Activated CD8-positive, alpha-beta memory T cell treated with anti-CD3 and anti-CD28 coated beads, Interleukin-2, amount 50 U/mL, for 48 hours (primary cell): ENCODE measurements at regions not wholly inside any gene's neighbourhood (a gene's known extent, or its start where the extent isn't known, plus 50 kb on each side); places are given as distances from the start of the nearest gene placed in this dataset.
A peak's percentile ranks its signal among the peaks of the same experiment; 100 is the strongest.
"Not testable (repeated sequence)": the region's sequence is repeated elsewhere in the genome, so short reads cannot be mapped to it uniquely, and the experiment has no call there.

Experiments used
- DNase-seq: peaks from one replicate; pipeline ENCODE4 v3.0.0-alpha.2; 2020

DNA sequence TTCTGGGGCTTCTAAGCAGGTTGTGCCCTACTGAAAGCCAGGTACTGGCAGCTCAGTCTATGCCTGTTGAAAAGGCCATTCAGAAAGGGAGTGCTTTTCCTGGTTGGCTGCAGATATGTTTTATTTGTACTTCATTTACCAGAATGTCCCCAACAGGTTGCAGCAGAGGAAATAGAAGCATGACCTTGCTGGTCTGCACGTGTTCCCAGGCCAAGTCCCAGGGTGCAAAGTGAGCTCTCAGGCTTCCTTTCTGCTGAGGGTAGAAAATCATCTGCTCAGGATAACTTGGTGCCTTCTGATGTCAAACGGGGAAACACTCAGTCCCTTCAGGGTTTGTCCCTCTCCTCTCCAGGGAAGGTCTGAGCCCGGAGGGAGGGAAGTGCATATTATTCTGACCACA is 356.4 kb downstream of the BCL11B start:
- no peak for DNase-seq

- no peak for DNase-seq
Measured at GRCh38 chr14:98916036-98916435, 356.0 kb downstream of the BCL11B start.

GRCh38 chr14:98916476-98916875 is 355.5 kb downstream of the BCL11B start:
- no peak for DNase-seq

DNA sequence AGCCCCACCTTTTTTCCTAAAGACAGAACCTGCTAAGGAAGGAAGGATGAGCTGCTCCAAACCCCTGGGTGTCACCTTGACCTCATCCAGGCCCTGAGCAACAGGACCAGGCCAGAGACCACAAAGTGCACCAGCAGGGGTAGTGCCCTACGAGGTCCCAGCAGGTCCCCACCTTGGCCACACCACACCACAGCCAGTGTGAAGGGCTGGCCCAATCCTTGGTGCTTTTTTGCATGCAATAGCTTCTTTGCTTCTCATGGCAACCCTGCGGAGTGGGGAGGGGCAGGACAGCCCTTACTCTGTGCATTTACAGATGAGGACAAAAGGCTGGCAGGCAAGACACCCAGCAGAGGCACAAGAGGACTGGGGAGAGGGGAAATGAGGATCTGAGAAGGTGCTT is 352.6 kb downstream of the BCL11B start:
- no peak for DNase-seq

GRCh38 chr14:98921306-98921705 is 350.7 kb downstream of the BCL11B start:
- not testable (repeated sequence) for DNase-seq

DNA sequence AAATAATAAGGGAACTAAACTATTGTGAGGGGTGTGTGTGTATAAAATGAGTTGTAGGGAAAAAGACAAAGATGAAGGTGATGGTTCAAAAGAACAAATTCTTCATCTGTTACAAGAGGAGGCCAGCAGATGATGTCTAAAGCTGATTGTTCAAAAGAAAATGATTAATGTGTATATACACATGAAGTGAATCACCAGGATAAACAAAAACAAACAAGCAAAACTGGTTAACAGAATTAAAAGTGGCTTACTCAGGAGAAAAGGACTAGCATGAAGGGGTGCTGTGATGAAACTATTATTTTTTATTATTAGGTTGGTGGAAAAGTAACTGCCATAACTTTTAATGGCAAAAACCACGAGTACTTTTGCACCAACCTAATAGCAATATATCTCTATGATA is 348.4 kb downstream of the BCL11B start:
- no peak for DNase-seq

- no peak for DNase-seq
Measured at GRCh38 chr14:98924046-98924445, 348.0 kb downstream of the BCL11B start.

- no peak for DNase-seq
Measured at GRCh38 chr14:98925354-98926040, 346.5 kb downstream of the BCL11B start.

DNA sequence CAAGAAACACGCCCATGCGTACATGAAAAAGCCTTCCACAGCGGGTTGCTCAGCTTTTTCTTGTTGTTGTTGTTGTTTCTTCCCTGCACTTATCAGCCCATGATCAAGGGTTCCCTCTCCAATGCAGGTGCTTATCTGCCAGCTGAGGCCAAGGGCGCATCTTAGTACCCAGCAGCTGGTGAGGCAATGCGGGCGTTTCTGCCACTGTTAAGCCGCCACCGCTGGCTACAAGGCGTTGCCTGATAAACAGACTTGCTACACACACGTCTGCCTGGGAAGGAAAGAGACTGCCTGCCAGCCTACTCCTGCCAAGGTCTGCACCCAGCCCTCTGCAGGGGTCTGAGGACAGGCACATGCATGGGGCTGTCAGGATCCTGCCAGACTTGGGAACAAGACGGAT is 345.9 kb downstream of the BCL11B start:
- no peak for DNase-seq

GRCh38 chr14:98926801-98927200 is 345.2 kb downstream of the BCL11B start:
- DNase-seq, result no peak

DNA sequence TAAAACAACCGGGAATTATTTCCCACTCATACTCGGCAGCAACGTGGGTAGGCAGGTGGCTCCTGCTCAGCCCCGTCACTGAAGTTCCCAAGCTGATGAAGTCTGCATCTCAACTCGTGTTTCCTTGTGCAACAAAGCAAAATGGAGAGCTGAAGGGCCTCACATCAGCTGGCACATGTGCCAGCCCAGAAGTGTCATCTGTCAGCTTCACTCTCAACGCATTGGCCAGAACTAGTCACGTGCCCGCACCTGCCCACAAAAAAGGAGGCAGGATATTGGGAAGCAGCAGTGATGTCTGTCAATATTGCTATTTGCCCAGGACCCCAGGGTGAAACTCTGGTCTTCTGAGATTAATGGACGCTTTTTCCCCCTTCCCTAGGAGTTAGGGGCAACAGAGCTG is 344.0 kb downstream of the BCL11B start:
- DNase-seq, result no peak

DNA sequence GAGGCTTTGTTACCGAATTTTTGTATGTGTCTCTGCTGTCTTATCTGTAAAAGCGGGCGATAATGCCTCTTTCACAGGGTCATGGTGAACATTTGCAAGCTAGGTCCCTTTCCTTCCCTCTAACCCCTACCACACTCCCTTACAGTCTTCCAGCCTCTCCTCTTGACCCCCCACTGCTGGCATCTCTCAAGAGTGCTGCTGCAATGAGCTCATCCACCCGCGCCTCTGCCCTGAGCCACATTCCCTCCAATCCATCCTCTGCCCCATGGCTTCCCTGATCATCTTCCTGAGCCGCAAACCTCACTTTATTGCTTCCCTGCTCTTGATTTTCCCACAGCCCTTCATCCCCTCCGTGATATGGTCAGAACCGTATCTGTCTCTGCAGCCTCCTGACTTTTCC is 343.6 kb downstream of the BCL11B start:
- no peak for DNase-seq

DNA sequence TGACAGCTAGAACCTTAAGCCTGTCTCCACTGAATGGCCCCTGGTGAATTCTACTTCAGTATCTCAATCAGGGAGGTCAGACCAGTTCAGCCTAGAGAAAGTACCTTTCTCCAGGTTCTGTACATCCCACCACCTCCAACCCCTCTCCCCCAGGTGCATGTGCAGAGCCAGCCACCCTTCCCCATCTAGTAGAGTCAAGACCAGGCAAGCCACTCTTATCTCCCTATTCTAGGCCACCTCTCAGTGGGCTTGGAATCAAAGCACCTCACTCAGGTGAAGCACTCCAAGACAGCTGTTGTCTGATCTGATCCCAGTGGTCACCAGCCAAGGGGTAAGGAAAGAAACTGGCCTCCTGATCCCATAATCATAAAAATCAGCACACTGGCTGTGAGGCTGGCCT is 340.9 kb downstream of the BCL11B start:
- DNase-seq, result no peak

DNA sequence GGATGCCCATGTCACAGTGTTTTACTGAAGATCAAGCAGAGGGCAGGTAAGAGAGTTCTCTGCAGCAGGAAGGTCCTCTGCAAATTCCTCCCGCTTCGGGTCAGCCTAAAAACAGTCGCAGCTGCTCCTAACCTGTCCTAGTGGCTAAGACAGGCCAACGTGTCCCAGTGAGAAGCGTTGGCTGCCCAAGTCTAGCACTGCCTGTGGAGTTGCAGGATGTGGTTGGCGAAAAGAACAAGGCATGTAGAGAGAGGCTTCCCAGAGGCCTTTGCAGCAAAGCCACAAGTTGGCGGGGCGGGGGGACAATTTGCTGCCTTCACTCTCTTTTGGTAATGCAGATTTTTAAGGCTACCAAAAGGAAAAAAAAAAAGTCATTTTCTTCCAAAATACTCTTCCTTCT is 340.1 kb downstream of the BCL11B start:
- DNase-seq, result peak; percentile 64

DNA sequence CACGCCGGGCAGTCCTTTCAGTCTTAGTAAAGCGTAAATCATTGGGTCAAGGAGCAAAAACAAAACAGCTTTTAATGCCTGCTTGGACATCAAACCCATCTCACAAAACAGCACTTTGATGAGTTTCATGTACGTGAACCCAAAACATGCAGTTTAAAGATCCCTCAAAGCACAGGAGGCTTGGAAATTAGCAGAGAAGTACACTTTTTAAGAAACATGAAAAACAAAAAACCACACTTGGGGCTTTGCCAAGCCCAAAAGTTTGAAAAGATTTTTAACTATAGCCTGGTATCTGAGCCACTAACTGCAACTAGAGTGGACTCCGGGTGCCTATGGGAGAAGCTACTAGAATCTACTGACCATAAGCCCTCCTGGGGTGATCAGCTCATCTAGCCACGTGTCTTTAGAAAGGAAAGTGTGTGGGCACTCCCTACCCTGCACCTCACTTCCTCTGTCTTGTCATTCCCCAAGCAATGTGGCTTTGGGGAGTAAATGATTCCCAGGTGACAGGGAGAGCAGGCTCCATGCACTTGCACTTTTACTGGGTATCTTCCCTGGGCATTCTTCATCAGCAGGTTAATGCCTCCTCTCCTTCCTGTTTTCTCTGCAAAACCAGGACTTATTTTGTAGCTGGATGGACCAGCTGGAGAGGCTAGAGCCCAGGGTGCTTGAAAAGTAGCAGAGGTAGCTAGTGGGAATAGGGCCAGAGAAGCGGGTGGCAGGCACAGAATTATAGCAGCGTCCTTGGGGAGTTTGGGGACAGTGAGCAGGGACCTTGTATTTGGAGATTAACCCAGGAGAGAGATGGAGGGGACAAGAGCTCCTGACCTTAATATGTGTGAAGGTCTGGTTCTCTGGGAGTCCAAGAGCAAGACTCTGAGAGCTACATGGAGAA is 339.3 kb downstream of the BCL11B start:
- DNase-seq, result no peak

- DNase-seq, result not testable (repeated sequence)
Measured at GRCh38 chr14:98934569-98934968, 337.4 kb downstream of the BCL11B start.

- no peak for DNase-seq
Measured at GRCh38 chr14:98935921-98936320, 336.1 kb downstream of the BCL11B start.

DNA sequence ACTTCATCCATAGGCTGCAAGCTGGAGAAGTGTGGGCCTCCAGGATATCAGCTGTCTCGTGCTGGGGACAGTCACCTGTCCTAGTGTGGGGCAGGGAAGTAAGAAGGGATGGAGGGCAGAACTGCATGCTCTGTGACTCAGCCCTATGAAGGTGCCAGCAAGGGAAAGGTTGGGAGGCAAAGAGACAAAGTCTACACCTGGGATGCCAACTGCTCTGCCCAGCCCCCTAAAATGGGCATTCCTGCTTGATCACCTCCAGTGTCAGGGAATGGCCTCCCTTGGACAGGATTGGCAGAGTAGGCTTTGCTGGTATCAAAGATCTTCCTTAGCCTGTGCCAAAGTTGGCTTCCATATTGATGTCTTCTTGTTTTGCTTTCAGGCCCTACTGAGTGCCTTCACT is 335.0 kb downstream of the BCL11B start:
- DNase-seq, result no peak

GRCh38 chr14:98937712-98938505 is 334.1 kb downstream of the BCL11B start:
- DNase-seq, result no peak

- DNase-seq, result no peak
Measured at GRCh38 chr14:98940693-98941437, 331.1 kb downstream of the BCL11B start.

- DNase-seq, result no peak
Measured at GRCh38 chr14:98941481-98941880, 330.5 kb downstream of the BCL11B start.

DNA sequence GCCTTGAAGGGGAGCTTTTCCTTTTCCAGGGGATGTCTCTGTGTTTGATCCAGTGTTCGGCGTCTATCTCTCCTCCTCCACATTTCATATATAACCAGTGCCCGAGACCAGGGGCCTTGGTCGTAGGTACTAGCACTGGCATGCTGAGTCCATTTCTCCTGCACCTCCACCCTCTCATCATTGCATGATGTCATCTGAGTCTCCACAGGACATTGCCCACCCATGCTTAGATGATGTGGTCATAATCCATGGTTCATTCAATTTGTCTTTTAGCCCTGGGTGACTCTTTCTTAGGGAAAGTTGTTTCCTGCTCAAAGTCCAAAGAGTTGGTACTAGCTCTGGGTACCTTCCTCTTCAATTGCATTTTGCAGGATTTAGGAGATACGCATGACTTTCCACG is 328.1 kb downstream of the BCL11B start:
- no peak for DNase-seq

GRCh38 chr14:98944989-98945388 is 327.0 kb downstream of the BCL11B start:
- DNase-seq, result no peak
